CD4-positive, alpha-beta T cell treated with Interleukin-4 for 4 hours (primary cell): ENCODE measurements at regions not wholly inside any gene's neighbourhood (a gene's known extent, or its start where the extent isn't known, plus 50 kb on each side); places are given as distances from the start of the nearest gene placed in this dataset.

Source experiments
- DNase-seq: peaks from one replicate; pipeline ENCODE4 v3.0.0-alpha.2; 2020

- DNase-seq = no peak
These were observed 49.9 kb downstream of the SYNE3 start for GRCh38 chr14:95466506-95466905.

- no peak for DNase-seq
These were observed 50.5 kb downstream of the SYNE3 start for GRCh38 chr14:95465936-95466335.

- DNase-seq = no peak
These were observed 51.1 kb downstream of the SYNE3 start for GRCh38 chr14:95465358-95465757.

- DNase-seq = no peak
These were observed 51.9 kb downstream of the SYNE3 start for GRCh38 chr14:95464514-95464913.

- DNase-seq = no peak
These were observed 52.3 kb downstream of the SYNE3 start for GRCh38 chr14:95464103-95464502.

GRCh38 chr14:95463171-95463901 lies 53.1 kb downstream of the SYNE3 start:
- DNase-seq = peak; percentile 61

- no peak for DNase-seq
These were observed 54.0 kb downstream of the SYNE3 start for GRCh38 chr14:95462491-95462890.

- no peak for DNase-seq
These were observed 55.6 kb downstream of the SYNE3 start for GRCh38 chr14:95460647-95461478.

GRCh38 chr14:95458906-95459305 lies 57.5 kb downstream of the SYNE3 start:
- no peak for DNase-seq

- no peak for DNase-seq
These were observed 58.0 kb downstream of the SYNE3 start for GRCh38 chr14:95458459-95458858.

- no peak for DNase-seq
These were observed 60.2 kb downstream of the SYNE3 start for GRCh38 chr14:95456281-95456680.

GRCh38 chr14:95455246-95455645 lies 61.2 kb downstream of the SYNE3 start:
- DNase-seq = no peak

- DNase-seq = no peak
These were observed 62.8 kb downstream of the SYNE3 start for GRCh38 chr14:95453713-95453980.

GRCh38 chr14:95452893-95453712 lies 63.3 kb downstream of the SYNE3 start:
- no peak for DNase-seq

- no peak for DNase-seq
These were observed 64.1 kb downstream of the SYNE3 start for GRCh38 chr14:95452176-95452892.

GRCh38 chr14:95449131-95449530 lies 67.3 kb downstream of the SYNE3 start:
- no peak for DNase-seq

- DNase-seq = no peak
These were observed 70.0 kb downstream of the SYNE3 start for GRCh38 chr14:95446470-95446869.

GRCh38 chr14:95445676-95446075 lies 70.8 kb downstream of the SYNE3 start:
- DNase-seq = no peak

- no peak for DNase-seq
These were observed 71.3 kb downstream of the SYNE3 start for GRCh38 chr14:95445161-95445560.

- no peak for DNase-seq
These were observed 72.0 kb downstream of the SYNE3 start for GRCh38 chr14:95444132-95445129.

- peak; percentile 69 for DNase-seq
These were observed 73.8 kb downstream of the SYNE3 start for GRCh38 chr14:95442633-95443021.
